Right lobe of liver (tissue), 4 donors: ENCODE measurements at regions not wholly inside any gene's neighbourhood (a gene's known extent, or its start where the extent isn't known, plus 50 kb on each side); places are given as distances from the start of the nearest gene placed in this dataset.
"Not testable (repeated sequence)": the region's sequence is repeated elsewhere in the genome, so short reads cannot be mapped to it uniquely, and the experiment has no call there.

Source experiments
- POLR2A ChIP-seq: fragments of 450-650 bp; IDR thresholded peaks from one replicate; pipeline ENCODE4 v1.6.1; 2017; ENCODE audit warnings: antibody characterized with exemption, mild to moderate bottlenecking
- TF ChIP-seq, protein P1 (sequence below), 4 donors: fragments of 200-600 bp in 3 of 4; fragments of 450-650 bp in 1 of 4; IDR thresholded peaks; one replicate each; pipeline versions ENCODE4 v1.5.1 to v1.8.0; 2016 to 2022; ENCODE audit warnings: antibody characterized with exemption in 4 of 4, mild to moderate bottlenecking in 2 of 4
- donor health status: DM: no; HTN: no; CAD: no.
- donor health status: DM: no; HTN: no; CAD: no.
- donor health status: DM: no; HTN: yes; CAD: no.

DNA sequence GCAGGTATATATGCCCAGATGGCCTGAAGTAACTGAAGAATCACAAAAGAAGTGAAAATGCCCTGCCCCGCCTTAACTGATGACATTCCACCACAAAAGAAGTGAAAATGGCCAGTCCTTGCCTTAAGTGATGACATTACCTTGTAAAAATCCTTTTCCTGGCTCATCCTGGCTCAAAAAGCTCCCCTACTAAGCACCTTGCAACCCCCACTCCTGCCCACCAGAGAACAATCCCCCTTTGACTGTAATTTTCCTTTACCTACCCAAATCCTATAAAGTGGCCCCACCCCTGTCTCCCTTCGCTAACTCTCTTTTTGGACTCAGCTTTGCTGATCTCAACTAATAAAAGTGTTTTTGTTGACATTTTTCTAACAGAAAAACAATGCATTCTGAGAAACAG, 385.4 kb upstream of the CXADR start:
- TF ChIP-seq, protein P1, sequence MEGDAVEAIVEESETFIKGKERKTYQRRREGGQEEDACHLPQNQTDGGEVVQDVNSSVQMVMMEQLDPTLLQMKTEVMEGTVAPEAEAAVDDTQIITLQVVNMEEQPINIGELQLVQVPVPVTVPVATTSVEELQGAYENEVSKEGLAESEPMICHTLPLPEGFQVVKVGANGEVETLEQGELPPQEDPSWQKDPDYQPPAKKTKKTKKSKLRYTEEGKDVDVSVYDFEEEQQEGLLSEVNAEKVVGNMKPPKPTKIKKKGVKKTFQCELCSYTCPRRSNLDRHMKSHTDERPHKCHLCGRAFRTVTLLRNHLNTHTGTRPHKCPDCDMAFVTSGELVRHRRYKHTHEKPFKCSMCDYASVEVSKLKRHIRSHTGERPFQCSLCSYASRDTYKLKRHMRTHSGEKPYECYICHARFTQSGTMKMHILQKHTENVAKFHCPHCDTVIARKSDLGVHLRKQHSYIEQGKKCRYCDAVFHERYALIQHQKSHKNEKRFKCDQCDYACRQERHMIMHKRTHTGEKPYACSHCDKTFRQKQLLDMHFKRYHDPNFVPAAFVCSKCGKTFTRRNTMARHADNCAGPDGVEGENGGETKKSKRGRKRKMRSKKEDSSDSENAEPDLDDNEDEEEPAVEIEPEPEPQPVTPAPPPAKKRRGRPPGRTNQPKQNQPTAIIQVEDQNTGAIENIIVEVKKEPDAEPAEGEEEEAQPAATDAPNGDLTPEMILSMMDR (IDR thresholded peaks at IDR 0.05), result not testable (repeated sequence)
- not testable (repeated sequence) for TF ChIP-seq POLR2A
